Neuronal stem cell (in vitro differentiated cells): ENCODE measurements at regions not wholly inside any gene's neighbourhood (a gene's known extent, or its start where the extent isn't known, plus 50 kb on each side); places are given as distances from the start of the nearest gene placed in this dataset.

Experiments used
- DNase-seq: peaks from one replicate; pipeline ENCODE4 v3.0.0-alpha.2; 2013; ENCODE audit warnings: low spot score
- H2AFZ ChIP-seq: one replicate; pipeline ENCODE4 v1.6.1; 2013; ENCODE audit warnings: mild to moderate bottlenecking, low read length, inconsistent platforms
- H2AK5ac ChIP-seq: 2 replicates; pipeline ENCODE4 v1.6.1; 2013; ENCODE audit warnings: low read depth, mild to moderate bottlenecking, inconsistent platforms, low read length, moderate library complexity, mixed read lengths
- H2BK120ac ChIP-seq: 2 replicates; pipeline ENCODE4 v1.6.1; 2013; ENCODE audit warnings: low read depth, mild to moderate bottlenecking, inconsistent platforms, low read length, moderate library complexity, mixed read lengths
- H2BK12ac ChIP-seq: one replicate; pipeline ENCODE4 v1.6.1; 2013; ENCODE audit warnings: low read length, inconsistent platforms
- H2BK15ac ChIP-seq: 2 replicates; pipeline ENCODE4 v1.6.1; 2013; ENCODE audit warnings: mild to moderate bottlenecking, low read length, inconsistent platforms, mixed read lengths
- H2BK5ac ChIP-seq: one replicate; pipeline ENCODE4 v1.6.1; 2013; ENCODE audit warnings: inconsistent platforms, mild to moderate bottlenecking, low read length, moderate library complexity
- H3K14ac ChIP-seq: one replicate; pipeline ENCODE4 v1.6.1; 2013; ENCODE audit warnings: low read length, inconsistent platforms
- H3K18ac ChIP-seq: 2 replicates; pipeline ENCODE4 v1.6.1; 2013; ENCODE audit warnings: low read length, inconsistent platforms
- H3K23ac ChIP-seq: 2 replicates; pipeline ENCODE4 v1.6.1; 2013; ENCODE audit warnings: low read depth, mild to moderate bottlenecking, mixed read lengths, low read length, inconsistent platforms; ENCODE audit not compliant: poor library complexity
- H3K27ac ChIP-seq: replicated peaks from 3 replicates; pipeline ENCODE4 v1.5.1; 2013; ENCODE audit warnings: low read length, inconsistent platforms
- H3K27me3 ChIP-seq, 3 experiments: 2 replicates each; pipeline ENCODE4 v1.6.1; 2013; ENCODE audit warnings: low read length in 3 of 3, mild to moderate bottlenecking in 2 of 3, inconsistent platforms in 1 of 3, low read depth in 1 of 3, mixed read lengths in 1 of 3, moderate library complexity in 1 of 3; ENCODE audit not compliant: control insufficient read depth in 3 of 3, insufficient read depth in 3 of 3
- H3K36me3 ChIP-seq, 2 donors: replicated peaks in 1 of 2; 2 replicates each; pipeline ENCODE4 v1.6.1; 2013; ENCODE audit warnings: low read length in 2 of 2; ENCODE audit not compliant: control insufficient read depth in 2 of 2, insufficient read depth in 2 of 2
- H3K4ac ChIP-seq: 2 replicates; pipeline ENCODE4 v1.6.1; 2013; ENCODE audit warnings: inconsistent platforms, mild to moderate bottlenecking, low read length, moderate library complexity
- H3K4me1 ChIP-seq, 2 donors: 1 replicate in 1 of 2; 2 replicates in 1 of 2; pipeline ENCODE4 v1.6.1; 2013; ENCODE audit warnings: low read length in 2 of 2, low read depth in 1 of 2; ENCODE audit not compliant: control insufficient read depth in 2 of 2, insufficient read depth in 1 of 2
- H3K4me2 ChIP-seq: one replicate; pipeline ENCODE4 v1.6.1; 2013; ENCODE audit warnings: mild to moderate bottlenecking, low read length, inconsistent platforms; ENCODE audit not compliant: insufficient read depth, poor library complexity, severe bottlenecking
- H3K4me3 ChIP-seq, 2 donors: 2 replicates each; pipeline ENCODE4 v1.5.1; 2013; ENCODE audit warnings: low read length in 2 of 2, mild to moderate bottlenecking in 2 of 2, inconsistent platforms in 1 of 2, moderate library complexity in 1 of 2
- H3K79me1 ChIP-seq: one replicate; pipeline ENCODE4 v1.6.1; 2013; ENCODE audit warnings: low read depth, mild to moderate bottlenecking, inconsistent platforms, low read length, moderate library complexity
- H3K9ac ChIP-seq: one replicate; pipeline ENCODE4 v1.6.1; 2013; ENCODE audit warnings: mild to moderate bottlenecking, low read depth, low read length, inconsistent platforms; ENCODE audit not compliant: poor library complexity
- H3K9me3 ChIP-seq, 2 donors: replicated peaks in 1 of 2; 2 replicates each; pipeline versions ENCODE3 to v1.6.1; 2013; ENCODE audit warnings: low read length in 2 of 2, mild to moderate bottlenecking in 2 of 2, inconsistent platforms in 1 of 2, low read depth in 1 of 2, mixed read lengths in 1 of 2, moderate library complexity in 1 of 2; ENCODE audit not compliant: control insufficient read depth in 2 of 2, insufficient read depth in 1 of 2
- H4K8ac ChIP-seq: one replicate; pipeline ENCODE4 v1.6.1; 2013; ENCODE audit warnings: low read depth, mild to moderate bottlenecking, inconsistent platforms, low read length, moderate library complexity
- H4K91ac ChIP-seq: one replicate; pipeline ENCODE4 v1.6.1; 2013; ENCODE audit warnings: low read length, low read depth, mild to moderate bottlenecking, inconsistent platforms; ENCODE audit not compliant: poor library complexity
- WGBS, 2 donors: extraction: QIAGEN DNeasy Blood & Tissue Kit; methylation state at CpG; one replicate each; pipeline ENCODE4 v1.1.7; 2013; ENCODE audit warnings: missing lambda C conversion rate in 2 of 2, mixed read lengths in 1 of 2; ENCODE audit not compliant: insufficient read length in 2 of 2, insufficient replicate concordance in 1 of 2; ENCODE audit errors: extremely low coverage in 2 of 2; 5-methylcytosine and 5-hydroxymethylcytosine counted together

- Histone ChIP-seq H3K23ac (no peak overlapping the region), H3K4me1 (peaks cover 3 to 24% of the 10 kb centered on the region in 2 donors), H4K91ac (no peak overlapping the region), H3K18ac (no peak overlapping the region), H3K79me1 (no peaks in the 10 kb centered on the region), H3K14ac (no peak overlapping the region), H3K9ac (no peak overlapping the region), H2BK15ac (no peak overlapping the region), H3K36me3 (no peaks in the 10 kb centered on the region), H3K27ac (no peak overlapping the region), H2AFZ (no peak overlapping the region), H2BK12ac (no peak overlapping the region), H3K27me3 (no peaks in the 10 kb centered on the region), H2BK5ac (no peak overlapping the region), H2BK120ac (no peak overlapping the region), H4K8ac (no peak overlapping the region), H3K4me2 (no peak overlapping the region), H2AK5ac (no peak overlapping the region), H3K4ac (no peak overlapping the region), H3K4me3 (no peak overlapping the region), H3K9me3 (no peaks in the 10 kb centered on the region)
- no CpG with 5 or more reads among the region's 1 CpG for WGBS, 2 donors
- peak; percentile 2 for DNase-seq
Measured at GRCh38 chr5:165083394-165083793, 1578.0 kb downstream of the MAT2B start.

- Histone ChIP-seq H3K27ac (no peak overlapping the region), H3K27me3 (no peaks in the 10 kb centered on the region), H2BK12ac (no peak overlapping the region), H3K14ac (no peak overlapping the region), H3K79me1 (no peaks in the 10 kb centered on the region), H3K4me2 (no peak overlapping the region), H2BK120ac (no peak overlapping the region), H3K4ac (no peak overlapping the region), H2BK5ac (no peak overlapping the region), H3K4me3 (no peak overlapping the region), H2AFZ (peak overlapping the region; percentile 15), H4K91ac (no peak overlapping the region), H2AK5ac (no peak overlapping the region), H3K9me3 (no peaks in the 10 kb centered on the region), H3K23ac (no peak overlapping the region), H3K36me3 (no peaks in the 10 kb centered on the region), H3K9ac (no peak overlapping the region), H3K4me1 (peaks cover 3 to 33% of the 10 kb centered on the region in 2 donors), H2BK15ac (no peak overlapping the region), H3K18ac (no peak overlapping the region), H4K8ac (no peak overlapping the region)
- WGBS, 2 donors = no CpG with 5 or more reads among the region's 2 CpGs
- no peak for DNase-seq
Measured at GRCh38 chr5:165086465-165086864, 1581.0 kb downstream of the MAT2B start.

DNA sequence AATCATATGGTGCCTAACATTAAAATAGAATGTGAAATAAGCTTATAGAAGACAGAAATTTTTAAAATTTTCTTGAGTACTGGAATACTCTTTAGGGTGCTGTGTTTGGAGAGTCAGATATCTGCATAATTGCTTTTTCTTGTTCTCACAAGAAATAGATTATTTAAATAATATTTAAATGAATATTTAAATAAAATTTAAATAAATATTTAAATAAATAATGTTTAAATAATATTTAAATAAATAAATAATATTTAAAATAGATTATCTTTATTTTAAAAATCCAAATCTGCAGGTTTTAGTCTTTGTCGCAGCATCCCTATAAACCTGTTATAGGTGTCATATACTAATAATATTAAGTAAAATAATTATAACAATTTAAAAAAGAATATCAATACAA is 1589.4 kb downstream of the MAT2B start:
- no peak overlapping the region for H2BK12ac ChIP-seq
- WGBS, 2 donors = no CpG with 5 or more reads among the region's 1 CpG
- H2AFZ ChIP-seq = no peak overlapping the region
- H3K23ac ChIP-seq = no peak overlapping the region
- no peak overlapping the region for H3K18ac ChIP-seq
- no peaks in the 10 kb centered on the region for H3K79me1 ChIP-seq
- no peak overlapping the region for H2BK5ac ChIP-seq
- no peak overlapping the region for H3K27ac ChIP-seq
- no peak for DNase-seq
- H3K14ac ChIP-seq = no peak overlapping the region
- peaks cover under 1 to 16% of the 10 kb centered on the region in 2 donors for H3K9me3 ChIP-seq
- no peak overlapping the region for H3K4ac ChIP-seq
- no peaks in the 10 kb centered on the region for H3K36me3 ChIP-seq
- no peak overlapping the region for H3K9ac ChIP-seq
- no peaks in the 10 kb centered on the region for H3K27me3 ChIP-seq
- no peak overlapping the region for H2BK15ac ChIP-seq
- H2AK5ac ChIP-seq = no peak overlapping the region
- H4K91ac ChIP-seq = no peak overlapping the region
- no peak overlapping the region for H2BK120ac ChIP-seq
- H4K8ac ChIP-seq = no peak overlapping the region
- no peaks in the 10 kb centered on the region for H3K4me1 ChIP-seq
- no peak overlapping the region for H3K4me3 ChIP-seq
- no peak overlapping the region for H3K4me2 ChIP-seq

DNA sequence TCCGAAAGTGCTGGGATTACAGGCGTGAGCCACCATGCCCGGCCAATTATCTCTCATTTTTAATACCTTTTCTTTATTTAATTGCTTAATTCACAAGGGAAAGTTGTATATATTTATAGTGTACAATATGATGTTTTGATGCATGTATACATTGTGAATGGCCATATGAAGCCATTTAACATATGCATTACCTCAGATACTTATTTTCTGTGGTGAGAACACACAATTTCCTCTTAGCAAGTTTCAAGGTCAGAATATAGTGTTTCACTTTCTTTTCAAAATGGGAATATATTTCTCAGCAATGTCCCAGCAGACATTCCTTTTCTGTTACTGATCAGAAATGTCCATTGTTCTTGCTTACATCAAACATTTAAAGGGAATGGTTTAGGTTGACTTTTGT is 1596.3 kb downstream of the MAT2B start:
- Histone ChIP-seq H3K14ac (no peak overlapping the region), H3K4me1 (no peaks in the 10 kb centered on the region), H3K4me3 (no peak overlapping the region), H2BK15ac (no peak overlapping the region), H2BK120ac (no peak overlapping the region), H2AK5ac (no peak overlapping the region), H4K91ac (no peak overlapping the region), H3K4me2 (no peak overlapping the region), H3K36me3 (no peaks in the 10 kb centered on the region), H2AFZ (no peak overlapping the region), H3K9ac (no peak overlapping the region), H2BK5ac (no peak overlapping the region), H3K27ac (no peak overlapping the region), H2BK12ac (no peak overlapping the region), H3K27me3 (no peaks in the 10 kb centered on the region), H3K79me1 (no peaks in the 10 kb centered on the region), H3K9me3 (peaks cover 2 to 22% of the 10 kb centered on the region in 2 donors), H3K4ac (no peak overlapping the region), H4K8ac (no peak overlapping the region), H3K18ac (no peak overlapping the region), H3K23ac (no peak overlapping the region)
- no peak for DNase-seq
- WGBS, 2 donors = no CpG with 5 or more reads among the region's 3 CpGs
